Activated CD8-positive, alpha-beta T cell treated with anti-CD3 and anti-CD28 coated beads for 36 hours (primary cell): ENCODE measurements at regions not wholly inside any gene's neighbourhood (a gene's known extent, or its start where the extent isn't known, plus 50 kb on each side); places are given as distances from the start of the nearest gene placed in this dataset.

Experiments
- ATAC-seq: fragments of 200-7000 bp; cut with Tn5 transposase; one replicate; pipeline ENCODE4 v1.10.0; 2021; ENCODE audit warnings: mild to moderate bottlenecking, moderate library complexity
- CTCF ChIA-PET: fragments of 350-600 bp; sonication (Branson Sonifier 250); formaldehyde crosslinking; loops from one replicate; lab custom pipeline; 2021; ENCODE audit warnings: antibody characterized with exemption; lab: Charles Lee
- POLR2A ChIA-PET: fragments of 350-600 bp; sonication (Branson Sonifier 250); formaldehyde crosslinking; loops from one replicate; lab custom pipeline; 2021; ENCODE audit warnings: antibody characterized with exemption; lab: Charles Lee
- DNase-seq: peaks from one replicate; pipeline ENCODE4 v3.0.0-alpha.2; 2020
- H3K27ac Mint-ChIP-seq: one replicate; pipeline ENCODE4 v1.8.0; 2021; ENCODE audit warnings: mild to moderate bottlenecking, mixed read lengths
- H3K27me3 Mint-ChIP-seq: one replicate; pipeline ENCODE4 v1.8.0; 2021; ENCODE audit warnings: mixed read lengths
- H3K36me3 Mint-ChIP-seq: one replicate; pipeline ENCODE4 v1.8.0; 2021; ENCODE audit warnings: low read depth, mixed read lengths
- H3K4me1 Mint-ChIP-seq: one replicate; pipeline ENCODE4 v1.8.0; 2021; ENCODE audit warnings: low read depth, mixed read lengths
- H3K4me3 Mint-ChIP-seq: one replicate; pipeline ENCODE4 v1.8.0; 2021; ENCODE audit warnings: mild to moderate bottlenecking, moderate library complexity, mixed read lengths
- H3K9me3 Mint-ChIP-seq: one replicate; pipeline ENCODE4 v1.8.0; 2021; ENCODE audit warnings: mixed read lengths
- intact Hi-C: fragments of 100-400 bp; cut with micrococcal nuclease; formaldehyde crosslinking; loops from one replicate; pipeline ENCODE4 v1.10.0; 2022
- TF ChIP-seq, protein P1 (sequence below): fragments of 200-600 bp; IDR thresholded peaks from one replicate; pipeline ENCODE4 v1.8.0; 2022; ENCODE audit warnings: antibody characterized with exemption, mild to moderate bottlenecking

DNA sequence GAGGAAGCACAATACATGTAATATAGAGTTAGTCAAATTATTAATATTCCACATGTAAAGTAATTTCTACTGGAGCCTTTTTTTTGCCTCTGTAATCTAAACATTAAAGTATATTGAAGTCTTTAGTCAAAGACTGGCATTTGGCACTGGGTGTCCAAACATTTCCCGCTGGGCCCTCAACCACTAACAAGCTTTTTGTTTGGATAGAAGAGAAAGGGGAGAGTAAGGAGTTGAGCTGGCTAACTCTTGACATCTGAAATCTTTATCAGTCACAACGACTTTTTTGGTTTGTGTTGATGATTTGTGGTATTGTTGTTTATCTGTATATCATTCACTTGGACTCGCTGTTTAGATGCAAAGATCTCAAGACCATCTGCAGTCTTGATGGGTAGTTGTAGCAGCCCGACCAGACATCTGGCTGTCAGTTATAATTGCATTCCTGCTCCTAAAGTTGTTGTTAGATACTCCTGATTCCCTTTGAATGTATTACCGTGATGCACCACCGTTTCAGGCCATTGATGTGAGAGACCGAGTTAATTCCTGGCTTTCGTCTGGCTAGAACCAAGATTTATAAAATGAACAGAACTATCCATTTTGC lies 379.6 kb downstream of the MTX2 start:
- Mint-ChIP-seq H3K4me1 (peaks cover 14% of the 10 kb centered on the region), H3K4me3 (no peak overlapping the region), H3K27ac (no peak overlapping the region), H3K27me3 (peaks cover 42% of the 10 kb centered on the region), H3K9me3 (no peaks in the 10 kb centered on the region), H3K36me3 (no peaks in the 10 kb centered on the region)
- ChIA-PET POLR2A (no interaction called here), CTCF (interaction anchor here (4.2 to 4.4 kb wide), 2 partner anchors 193 to 500 kb away, joined by 23 to 27 read pairs; no protein-coding TSS in a partner anchor)
- intact Hi-C loops: no loop called here
- ATAC-seq (no peak), DNase-seq (no peak)
- TF ChIP-seq, protein P1, sequence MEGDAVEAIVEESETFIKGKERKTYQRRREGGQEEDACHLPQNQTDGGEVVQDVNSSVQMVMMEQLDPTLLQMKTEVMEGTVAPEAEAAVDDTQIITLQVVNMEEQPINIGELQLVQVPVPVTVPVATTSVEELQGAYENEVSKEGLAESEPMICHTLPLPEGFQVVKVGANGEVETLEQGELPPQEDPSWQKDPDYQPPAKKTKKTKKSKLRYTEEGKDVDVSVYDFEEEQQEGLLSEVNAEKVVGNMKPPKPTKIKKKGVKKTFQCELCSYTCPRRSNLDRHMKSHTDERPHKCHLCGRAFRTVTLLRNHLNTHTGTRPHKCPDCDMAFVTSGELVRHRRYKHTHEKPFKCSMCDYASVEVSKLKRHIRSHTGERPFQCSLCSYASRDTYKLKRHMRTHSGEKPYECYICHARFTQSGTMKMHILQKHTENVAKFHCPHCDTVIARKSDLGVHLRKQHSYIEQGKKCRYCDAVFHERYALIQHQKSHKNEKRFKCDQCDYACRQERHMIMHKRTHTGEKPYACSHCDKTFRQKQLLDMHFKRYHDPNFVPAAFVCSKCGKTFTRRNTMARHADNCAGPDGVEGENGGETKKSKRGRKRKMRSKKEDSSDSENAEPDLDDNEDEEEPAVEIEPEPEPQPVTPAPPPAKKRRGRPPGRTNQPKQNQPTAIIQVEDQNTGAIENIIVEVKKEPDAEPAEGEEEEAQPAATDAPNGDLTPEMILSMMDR: no peak

GRCh38 chr2:176650104-176650837 lies 381.0 kb downstream of the MTX2 start:
- H3K4me1 Mint-ChIP-seq: peaks cover 16% of the 10 kb centered on the region
- peaks cover 36% of the 10 kb centered on the region for H3K27me3 Mint-ChIP-seq
- no peaks in the 10 kb centered on the region for H3K36me3 Mint-ChIP-seq
- H3K27ac Mint-ChIP-seq: no peak overlapping the region
- intact Hi-C loops: loop anchor here (5.0 to 10.0 kb wide), 3 partner anchors 165 to 523 kb away; partner anchors contain the start of gene HOXD8
- no peak overlapping the region for H3K4me3 Mint-ChIP-seq
- TF ChIP-seq, protein P1: no peak
- DNase-seq: no peak
- ChIA-PET CTCF (interaction anchor here (0.6 to 7.0 kb wide), 10 partner anchors 11 to 520 kb away, joined by 3 to 95 read pairs (median 25); partner anchors contain the start of gene HOXD8), POLR2A (no interaction called here)
- H3K9me3 Mint-ChIP-seq: no peaks in the 10 kb centered on the region
- ATAC-seq: no peak

DNA sequence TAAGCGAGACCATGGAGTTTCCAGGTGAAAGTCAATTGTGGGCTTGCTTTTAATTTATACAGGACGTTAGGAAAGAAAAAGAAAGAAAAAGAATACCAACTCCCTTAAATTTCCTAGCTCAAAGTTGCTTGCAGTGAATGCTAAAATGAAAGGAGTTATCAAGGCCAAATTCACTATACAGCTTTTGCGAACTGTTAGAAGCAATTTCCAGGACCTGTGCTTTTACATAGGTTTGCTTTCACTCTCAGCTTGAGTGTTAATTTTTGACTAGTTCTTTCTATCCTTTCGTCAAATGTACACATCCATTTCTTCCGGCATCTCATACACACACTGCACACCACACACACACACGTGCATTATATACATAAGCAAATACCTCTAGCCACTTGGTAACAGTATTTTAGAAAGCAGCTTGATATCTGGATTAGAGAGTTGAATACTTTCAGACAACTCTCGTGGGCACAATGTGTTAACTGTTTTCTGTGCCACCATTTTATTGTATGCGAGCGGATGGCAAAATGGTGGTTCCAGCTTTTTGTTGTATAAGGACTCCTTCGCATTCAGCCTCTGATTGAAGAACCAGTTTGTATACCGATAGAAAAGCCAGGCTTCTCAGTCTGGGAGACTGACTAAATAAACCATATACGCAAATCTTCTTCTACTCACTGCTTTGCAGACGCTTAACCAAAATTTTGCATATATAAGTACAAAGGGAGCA lies 381.8 kb downstream of the MTX2 start:
- no peak overlapping the region for H3K4me3 Mint-ChIP-seq
- ChIA-PET CTCF (interaction anchor here (0.6 to 7.0 kb wide), 21 partner anchors 7 to 521 kb away, joined by 3 to 95 read pairs (median 7); partner anchors contain the start of gene HOXD8), POLR2A (no interaction called here)
- no peak overlapping the region for H3K27ac Mint-ChIP-seq
- TF ChIP-seq, protein P1: no peak
- peaks cover 29% of the 10 kb centered on the region for H3K27me3 Mint-ChIP-seq
- no peaks in the 10 kb centered on the region for H3K9me3 Mint-ChIP-seq
- ATAC-seq (no peak), DNase-seq (no peak)
- no peaks in the 10 kb centered on the region for H3K36me3 Mint-ChIP-seq
- peaks cover 16% of the 10 kb centered on the region for H3K4me1 Mint-ChIP-seq
- intact Hi-C loops: loop anchor here (5.0 to 10.0 kb wide), 3 partner anchors 164 to 524 kb away; partner anchors contain the start of gene HOXD8

GRCh38 chr2:176652300-176653182 lies 383.3 kb downstream of the MTX2 start:
- no peak overlapping the region for H3K4me3 Mint-ChIP-seq
- H3K4me1 Mint-ChIP-seq: peaks cover 16% of the 10 kb centered on the region
- TF ChIP-seq, protein P1: peak; percentile 86
- peaks cover 30% of the 10 kb centered on the region for H3K27me3 Mint-ChIP-seq
- H3K9me3 Mint-ChIP-seq: no peaks in the 10 kb centered on the region
- no peak overlapping the region for H3K27ac Mint-ChIP-seq
- CTCF ChIA-PET: interaction anchor here (0.6 to 7.0 kb wide), 46 partner anchors 8 to 1303 kb away, joined by 3 to 95 read pairs (median 4); partner anchors contain the start of gene HOXD8
- ATAC-seq: peak; percentile 78
- POLR2A ChIA-PET: interaction anchor here (0.6 kb wide), 1 partner anchor 509 kb away, joined by 3 read pairs; no protein-coding TSS in a partner anchor
- intact Hi-C loops: loop anchor here (5.0 to 10.0 kb wide), 3 partner anchors 162 to 525 kb away; partner anchors contain the start of gene HOXD8
- no peaks in the 10 kb centered on the region for H3K36me3 Mint-ChIP-seq
- DNase-seq: peak; percentile 62
